GM19328 (cell line): ENCODE measurements at regions not wholly inside any gene's neighbourhood (a gene's known extent, or its start where the extent isn't known, plus 50 kb on each side); places are given as distances from the start of the nearest gene placed in this dataset.

Source experiments
- ATAC-seq: cut with Tn5 transposase; IDR thresholded peaks from one replicate; pipeline ENCODE4 v1.9.1; 2021; ENCODE audit warnings: mild to moderate bottlenecking, moderate library complexity; ENCODE audit not compliant: unreplicated experiment

GRCh38 chr11:116603728-116604323, 169.0 kb downstream of the BUD13 start:
- no peak for ATAC-seq

GRCh38 chr11:116602637-116602942, 170.2 kb downstream of the BUD13 start:
- ATAC-seq, result no peak

- no peak for ATAC-seq
Measured at GRCh38 chr11:116601814-116602636, 170.8 kb downstream of the BUD13 start.

- ATAC-seq, result no peak
Measured at GRCh38 chr11:116600930-116601329, 171.9 kb downstream of the BUD13 start.

DNA sequence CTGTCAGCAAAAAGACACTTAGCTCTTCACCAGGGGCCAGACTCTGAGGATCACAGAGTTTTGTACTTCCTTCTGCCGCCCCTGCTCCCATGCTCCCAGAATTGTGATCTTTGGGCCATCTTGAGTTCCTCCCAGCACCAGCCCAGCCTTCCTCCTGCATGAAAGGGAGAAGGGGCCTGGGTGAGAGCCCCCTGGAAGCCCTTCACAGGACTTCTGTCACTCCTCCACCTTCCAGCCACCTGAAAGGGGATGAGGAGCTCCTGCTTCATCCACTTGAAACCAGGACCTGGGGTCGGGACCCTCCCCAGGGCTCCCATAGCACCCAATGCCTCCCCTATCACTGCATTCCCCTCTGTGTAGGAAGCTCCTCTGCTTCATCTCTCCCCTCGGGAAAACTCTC, 174.2 kb downstream of the BUD13 start:
- ATAC-seq, result no peak

DNA sequence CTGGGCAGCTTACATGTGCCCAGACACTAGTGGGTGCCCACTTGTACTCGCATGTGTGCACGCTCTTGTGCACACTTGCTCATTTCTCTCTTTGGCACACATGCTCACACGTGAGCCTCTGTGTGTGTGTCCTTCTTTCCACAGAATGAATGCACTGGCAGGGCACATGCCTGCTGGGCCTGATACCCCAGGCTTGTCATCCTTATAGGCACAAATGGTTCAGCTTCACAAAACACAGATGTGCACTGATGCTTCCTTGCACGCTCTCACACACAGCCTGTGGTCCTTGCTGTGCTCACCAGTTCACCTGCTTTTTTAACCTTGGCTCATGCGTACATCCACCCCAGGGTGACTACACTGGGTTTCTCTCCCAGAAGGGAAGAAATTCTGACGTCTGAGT, 174.8 kb downstream of the BUD13 start:
- ATAC-seq, result no peak

- no peak for ATAC-seq
Measured at GRCh38 chr11:116596346-116597260, 176.2 kb downstream of the BUD13 start.

GRCh38 chr11:116595305-116595880, 177.4 kb downstream of the BUD13 start:
- no peak for ATAC-seq

DNA sequence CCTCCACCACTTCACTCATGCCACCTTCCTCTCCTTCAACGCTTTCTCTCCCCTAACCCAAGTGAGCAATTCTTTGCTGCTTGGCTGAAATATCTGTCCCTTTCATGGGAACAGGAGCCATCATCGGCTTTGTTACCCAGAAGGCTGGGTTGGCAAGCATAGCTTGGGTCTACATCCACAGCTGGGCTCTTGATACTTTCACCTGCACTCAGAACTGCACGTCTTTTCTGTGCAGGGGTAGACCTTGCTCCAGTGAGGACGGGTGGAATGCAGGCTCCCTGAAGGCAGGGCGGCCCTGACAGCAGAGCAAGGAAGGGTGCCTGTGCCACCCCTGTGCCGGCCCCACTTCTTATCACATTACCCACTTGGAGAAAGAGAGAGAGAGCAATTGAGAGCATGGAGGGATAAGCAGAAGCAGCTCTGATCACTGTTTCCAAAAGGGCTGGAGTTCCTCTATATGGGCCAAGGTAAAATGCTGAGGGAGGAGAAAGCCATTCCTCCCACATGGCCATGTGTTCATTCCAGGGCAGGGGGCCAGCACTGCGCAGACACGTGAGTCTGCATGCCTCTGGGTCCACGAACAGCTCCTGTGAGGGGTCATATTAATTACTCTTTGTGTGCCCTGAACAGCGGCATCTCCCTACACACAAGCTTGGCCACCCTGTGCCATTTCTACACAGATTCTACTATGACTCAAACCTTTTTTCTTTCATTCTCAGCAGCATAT, 181.8 kb downstream of the BUD13 start:
- ATAC-seq, result no peak

- ATAC-seq, result no peak
Measured at GRCh38 chr11:116589402-116589801, 183.4 kb downstream of the BUD13 start.

DNA sequence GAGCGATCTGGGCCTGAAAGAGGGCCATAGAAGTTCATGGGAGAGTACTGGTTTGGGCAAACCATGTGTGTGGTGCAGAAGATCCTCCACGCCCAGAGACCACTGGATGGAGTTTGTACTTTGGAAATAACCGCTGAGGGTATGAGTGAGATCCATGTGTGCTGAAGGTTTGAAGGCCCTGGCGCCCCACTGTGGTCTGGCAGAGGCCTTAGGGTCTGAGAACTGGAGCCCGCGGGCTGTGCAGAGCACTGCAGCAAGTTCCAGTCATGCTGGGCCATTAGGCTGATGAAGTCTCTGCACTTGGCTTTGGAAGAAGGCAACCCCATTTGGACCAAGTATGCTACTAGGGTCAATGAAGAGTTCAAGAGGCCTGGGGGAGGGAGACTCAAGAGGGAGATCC, 186.4 kb downstream of the BUD13 start:
- no peak for ATAC-seq

- ATAC-seq, result no peak
Measured at GRCh38 chr11:116582571-116582970, 190.2 kb downstream of the BUD13 start.

DNA sequence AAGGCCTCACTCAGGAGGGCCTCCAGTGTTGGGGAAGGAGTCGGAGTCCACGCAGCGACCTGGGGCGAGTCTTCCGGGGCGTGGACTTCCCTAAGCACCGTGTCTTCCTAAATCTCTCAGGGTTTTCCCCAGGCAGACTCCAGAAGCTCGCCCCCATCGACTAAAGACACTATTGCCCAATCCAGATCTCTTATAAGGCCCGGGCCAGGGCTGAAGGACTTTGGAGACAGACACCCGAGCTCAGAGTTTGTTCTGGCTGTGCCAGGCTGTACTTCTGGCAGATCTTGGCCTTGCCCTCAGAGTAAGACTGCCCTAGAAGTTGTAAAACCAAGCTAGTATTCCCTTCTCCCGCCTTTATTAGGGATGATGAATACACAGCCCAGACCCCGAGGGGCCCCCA, 191.4 kb downstream of the BUD13 start:
- no peak for ATAC-seq

DNA sequence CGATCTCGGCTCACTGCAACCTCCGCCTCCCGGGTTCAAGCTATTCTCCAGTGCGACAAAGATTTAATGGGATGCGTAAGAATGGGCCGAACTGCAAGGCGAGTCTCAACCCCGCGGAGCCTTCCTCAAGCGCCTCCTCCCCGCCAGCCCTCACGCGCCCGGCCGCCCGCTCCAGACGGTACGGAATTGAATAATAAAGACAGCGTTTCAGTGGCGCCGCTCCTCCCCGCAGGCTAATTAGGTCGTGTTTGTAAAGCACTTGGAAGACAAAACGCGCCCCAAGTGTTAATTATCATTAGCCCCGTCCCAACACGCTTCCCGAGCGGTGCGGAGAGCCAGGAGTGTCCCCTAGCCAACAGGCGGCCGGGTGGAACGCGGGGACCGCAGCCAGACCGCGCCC, 192.0 kb downstream of the BUD13 start:
- ATAC-seq, result no peak

DNA sequence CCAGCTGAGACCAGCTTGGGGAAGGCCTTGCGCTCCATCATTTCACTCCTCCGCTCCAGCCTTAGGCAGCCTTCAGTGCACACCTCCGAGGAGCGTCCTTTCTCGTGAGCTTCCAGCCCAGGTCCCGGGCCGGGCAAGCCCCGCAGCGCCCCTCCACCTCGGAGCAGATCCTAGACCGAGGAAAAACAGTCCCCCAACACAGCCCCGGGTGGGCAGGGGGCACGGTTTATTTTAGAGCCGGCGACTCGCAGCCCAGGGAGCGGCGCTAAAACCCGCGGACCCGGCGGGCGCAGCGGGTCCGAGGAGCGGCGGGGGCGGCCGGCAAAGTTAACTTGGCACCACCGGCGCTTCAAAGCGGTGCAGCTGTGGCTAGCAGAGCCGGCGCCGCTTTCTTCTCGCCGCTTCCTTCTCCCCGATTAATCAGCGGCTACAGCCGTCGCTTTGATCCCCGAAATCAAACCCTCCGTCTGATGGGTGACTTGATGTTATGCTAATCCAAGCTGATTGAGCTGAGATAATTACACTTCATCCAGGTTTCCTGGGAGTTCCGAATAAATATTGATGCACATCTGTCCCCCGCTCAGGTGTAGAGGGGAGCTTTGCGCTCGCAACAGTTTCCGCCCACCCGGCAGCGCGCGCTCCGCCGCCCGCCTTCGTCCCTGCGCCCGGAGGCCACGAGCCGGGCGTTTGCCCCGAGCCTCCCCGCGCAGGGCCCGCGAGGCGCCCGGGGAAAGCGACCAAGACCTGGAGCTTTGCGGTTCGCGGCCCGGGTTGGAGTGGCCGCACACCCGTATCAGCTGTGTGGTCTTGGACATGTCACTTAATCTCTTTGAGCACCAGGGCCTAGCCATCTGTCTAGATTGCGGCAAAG, 192.7 kb downstream of the BUD13 start:
- ATAC-seq, result no peak

- ATAC-seq, result no peak
Measured at GRCh38 chr11:116579031-116579653, 193.6 kb downstream of the BUD13 start.

- no peak for ATAC-seq
Measured at GRCh38 chr11:116577956-116578355, 194.8 kb downstream of the BUD13 start.

- ATAC-seq, result no peak
Measured at GRCh38 chr11:116577273-116577672, 195.5 kb downstream of the BUD13 start.

DNA sequence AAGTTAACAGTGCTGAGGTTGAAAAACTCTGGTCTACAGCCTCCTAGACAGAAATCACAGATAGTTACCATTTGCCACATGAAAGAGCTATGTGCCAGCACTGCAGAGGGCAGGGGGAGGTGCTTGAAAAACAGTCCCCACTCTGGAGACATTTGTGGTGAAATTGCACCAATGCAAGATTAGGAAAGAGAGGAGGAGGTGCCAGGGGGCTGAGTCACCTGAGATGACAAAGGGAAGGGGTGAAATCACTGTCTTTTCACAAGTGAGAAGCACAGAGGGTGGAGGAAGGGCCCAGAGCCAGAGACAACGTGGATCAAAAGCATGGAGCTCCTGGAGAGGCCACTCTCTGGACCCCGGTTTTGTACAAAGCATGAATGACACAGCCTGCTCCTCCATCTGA, 196.3 kb downstream of the BUD13 start:
- ATAC-seq, result no peak
